ENCODE measurements at regions not wholly inside any gene's neighbourhood (a gene's known extent, or its start where the extent isn't known, plus 50 kb on each side); places are given as distances from the start of the nearest gene placed in this dataset.

- TF ChIP-seq CTCF (IDR thresholded peaks at IDR 0.05; ENCODE audit: insufficient read depth, low read length, poor library complexity, severe bottlenecking) (no peak), EZH2phosphoT487 (conservative IDR thresholded peaks at IDR 0.05; ENCODE audit: low read length) (no peak)
Measured at GRCh38 chr16:60682219-60682618, 1354.0 kb downstream of the CDH8 start.

Measured in SU-DHL-6 (cell line).